K562 (cell line): ENCODE measurements at regions not wholly inside any gene's neighbourhood (a gene's known extent, or its start where the extent isn't known, plus 50 kb on each side); places are given as distances from the start of the nearest gene placed in this dataset.
A peak's percentile ranks its signal among the peaks of the same experiment; 100 is the strongest.

Experiments
- ATAC-seq: fragments of 200-7000 bp; cut with Tn5 transposase; 3 replicates; pipeline ENCODE4 v1.9.1; 2020; ENCODE audit warnings: moderate library complexity
- BruUV-seq: library from RNA; stranded (reverse); fragments of 400-500 nt; replicated peaks from 2 replicates; lab custom pipeline; 2021; lab: Mats Ljungman, UMichigan
- CTCF ChIA-PET: fragments of 300-600 bp; formaldehyde crosslinking; extraction: SDS; loops from one replicate; lab custom pipeline; 2021; ENCODE audit warnings: low intra/inter-chr PET ratio; lab: Yijun Ruan, JAX
- POLR2A ChIA-PET: fragments of 300-600, 350-650 bp; sonication (Branson Sonifier 250); formaldehyde crosslinking; extraction: SDS; loops from one replicate; lab custom pipeline; 2021; ENCODE audit warnings: antibody characterized with exemption, inconsistent platforms; lab: Yijun Ruan, JAX
- DNase-seq, 4 experiments: peaks; one replicate each; pipeline versions ENCODE4 v3.0.0 to v3.0.0-alpha.2; 2011 to 2018; ENCODE audit warnings: low spot score in 3 of 4, mixed read lengths in 3 of 4; ENCODE audit errors: extremely low read depth in 1 of 4
- FAIRE-seq: peaks from 2 replicates; lab custom pipeline; 2011; peaks lifted over from hg19 to GRCh38; lab: Jason Lieb, UNC
- H2AFZ ChIP-seq: 2 replicates; pipeline ENCODE4 v1.6.0; 2011; ENCODE audit warnings: low read depth, low read length, control low read depth, inconsistent platforms
- H3K27ac ChIP-seq: fragments of 200-600 bp; 3 replicates; pipeline ENCODE4 v1.8.0; 2011; ENCODE audit warnings: low read depth, mild to moderate bottlenecking, control low read depth, inconsistent platforms, low read length, moderate library complexity, mixed read lengths; ENCODE audit errors: extremely low read depth
- H3K27me3 ChIP-seq, 2 experiments: fragments of 300-600 bp in 1 of 2; 2 replicates in 1 of 2; 3 replicates in 1 of 2; pipeline versions ENCODE4 v1.6.0 to v1.8.0; 2011; ENCODE audit warnings: inconsistent platforms in 2 of 2, low read length in 2 of 2, mild to moderate bottlenecking in 1 of 2, mixed read lengths in 1 of 2, moderate library complexity in 1 of 2; ENCODE audit not compliant: control insufficient read depth in 2 of 2, insufficient read depth in 2 of 2
- H3K36me3 ChIP-seq: fragments of 300-600 bp; 3 replicates; pipeline ENCODE4 v1.8.0; 2011; ENCODE audit warnings: mild to moderate bottlenecking, low read length, inconsistent platforms; ENCODE audit not compliant: control insufficient read depth, insufficient read depth
- H3K4me1 ChIP-seq, 2 experiments: fragments of 200-600 bp in 1 of 2; replicated peaks in 1 of 2; 2 replicates in 1 of 2; 3 replicates in 1 of 2; pipeline versions ENCODE4 v1.5.1 to v1.8.0; 2011; ENCODE audit warnings: inconsistent platforms in 2 of 2, low read length in 2 of 2, mild to moderate bottlenecking in 1 of 2, mixed read lengths in 1 of 2, moderate library complexity in 1 of 2; ENCODE audit not compliant: control insufficient read depth in 2 of 2, insufficient read depth in 2 of 2
- H3K4me2 ChIP-seq: 2 replicates; pipeline ENCODE4 v1.6.1; 2011; ENCODE audit warnings: low read length, control low read depth, inconsistent platforms, mixed read lengths; ENCODE audit not compliant: insufficient read depth
- H3K4me3 ChIP-seq: fragments of 200-600 bp; sonication (generic), shearing (Covaris generic); 2 replicates; pipeline ENCODE4 v1.5.1; 2016; ENCODE audit warnings: control low read depth, inconsistent platforms
- H3K79me2 ChIP-seq: fragments of 200-600 bp; 3 replicates; pipeline ENCODE4 v1.8.0; 2011; ENCODE audit warnings: low read length, inconsistent platforms; ENCODE audit not compliant: control insufficient read depth, insufficient read depth
- H3K9ac ChIP-seq, 2 experiments: 2 replicates each; pipeline versions ENCODE4 v1.6.0 to v1.6.1; 2011; ENCODE audit warnings: low read depth in 2 of 2, low read length in 2 of 2, control low read depth in 1 of 2, inconsistent platforms in 1 of 2, mild to moderate bottlenecking in 1 of 2, mixed read lengths in 1 of 2; ENCODE audit not compliant: insufficient read depth in 1 of 2
- H3K9me1 ChIP-seq: one replicate; pipeline ENCODE4 v1.6.0; 2011; ENCODE audit warnings: inconsistent platforms, mild to moderate bottlenecking, low read length, moderate library complexity; ENCODE audit not compliant: control insufficient read depth, insufficient read depth
- H3K9me3 ChIP-seq: replicated peaks from 2 replicates; pipeline ENCODE4 v1.5.1; 2011; ENCODE audit warnings: low read depth, low read length, inconsistent platforms; ENCODE audit not compliant: control insufficient read depth, insufficient read depth
- H4K20me1 ChIP-seq: replicated peaks from 2 replicates; pipeline ENCODE4 v1.6.1; 2011; ENCODE audit warnings: low read length, inconsistent platforms, mixed read lengths; ENCODE audit not compliant: control insufficient read depth, insufficient read depth
- FOXP1 ChIP-seq: sonication (generic); formaldehyde crosslinking; IDR thresholded peaks from 2 replicates; pipeline ENCODE4 v1.8.0; 2022; ENCODE audit warnings: mild to moderate bottlenecking, missing genetic modification reagents
- LARP7 ChIP-seq: fragments of 450-650 bp; IDR thresholded peaks from 2 replicates; pipeline ENCODE4 v1.6.1; 2016
- NR1H2 ChIP-seq: sonication (generic); formaldehyde crosslinking; IDR thresholded peaks from 2 replicates; pipeline ENCODE4 v1.4.0; 2020; ENCODE audit warnings: mild to moderate bottlenecking, missing genetic modification reagents
- PHF8 ChIP-seq: fragments of 200-600 bp; sonication (generic); IDR thresholded peaks from 2 replicates; pipeline ENCODE4 v1.6.1; 2012; ENCODE audit warnings: mixed run types, mild to moderate bottlenecking, inconsistent platforms, low read length, moderate library complexity, borderline replicate concordance
- RAD21 ChIP-seq, 2 experiments: fragments of 250-450 bp in 1 of 2; fragments of 450-650 bp in 1 of 2; sonication (Bioruptor Pico) in 1 of 2; formaldehyde crosslinking in 1 of 2; IDR thresholded peaks in 1 of 2; conservative IDR thresholded peaks in 1 of 2; 2 replicates each; pipeline versions ENCODE4 v1.4.0 to v1.8.0; 2020 to 2022; ENCODE audit warnings: mild to moderate bottlenecking in 2 of 2, moderate library complexity in 1 of 2
- RBM22 ChIP-seq: fragments of 200-400 bp; formaldehyde crosslinking; IDR thresholded peaks from 2 replicates; pipeline ENCODE4 v1.6.1; 2018; ENCODE audit warnings: low read length, low read depth; ENCODE audit not compliant: poor library complexity, severe bottlenecking
- SOX6 ChIP-seq: fragments of 450-650 bp; IDR thresholded peaks from 2 replicates; pipeline ENCODE4 v1.6.1; 2014; ENCODE audit warnings: mild to moderate bottlenecking
- ZNF197 ChIP-seq: fragments of 200-800 bp; sonication (Bioruptor generic); IDR thresholded peaks from 2 replicates; pipeline ENCODE4 v1.6.1; 2016; ENCODE audit warnings: low read depth, missing genetic modification characterization, missing compliant biosample characterization
- ZNF696 ChIP-seq: fragments of 250-450 bp; sonication (Bioruptor Pico); conservative IDR thresholded peaks from 2 replicates; pipeline ENCODE4 v1.4.0; 2020; ENCODE audit warnings: mild to moderate bottlenecking, moderate library complexity
- WGBS: fragments of 100-300 bp; shearing (Covaris generic); methylation state at CpG from one replicate; pipeline ENCODE4 v1.1.6; 2016; ENCODE audit warnings: low coverage, mixed read lengths; ENCODE audit not compliant: insufficient coverage; ENCODE audit errors: missing lambda C conversion rate; 5-methylcytosine and 5-hydroxymethylcytosine counted together
- in situ Hi-C: fragments of 300-500 bp; cut with MboI; formaldehyde crosslinking; loops from 4 replicates; pipeline ENCODE4 v1.15.0; 2018; ENCODE audit warnings: inconsistent platforms, mixed read lengths
- intact Hi-C: fragments of 100-400 bp; cut with micrococcal nuclease; formaldehyde crosslinking; loops from 2 replicates; pipeline ENCODE4 v1.14.2; 2022
- TF ChIP-seq, protein P1 (sequence below), 2 experiments: fragments of 450-650 bp in 1 of 2; sonication (generic) in 1 of 2; formaldehyde crosslinking in 1 of 2; IDR thresholded peaks; 2 replicates each; pipeline versions ENCODE4 v1.7.1 to v1.9.0; 2016 to 2022; ENCODE audit warnings: inconsistent platforms in 1 of 2, mild to moderate bottlenecking in 1 of 2, missing genetic modification reagents in 1 of 2

GRCh38 chr5:135163391-135163790 is 129.4 kb upstream of the PITX1 start (continued):
- TF ChIP-seq LARP7 (no peak), ZNF197 (CRISPR knock-in tag) (no peak), FOXP1 (no peak), ZNF696 (CRISPR knock-in tag) (no peak), NR1H2 (CRISPR knock-in tag) (no peak)

- no peaks in the 10 kb centered on the region for H3K27me3 ChIP-seq
- POLR2A ChIA-PET: no interaction called here
- TF ChIP-seq PHF8 (no peak), RBM22 (no peak), SOX6 (no peak), RAD21 (CRISPR knock-in tag; conservative IDR thresholded peaks at IDR 0.05 in 1 of 2, IDR thresholded peaks at IDR 0.05 in 1 of 2) (peak; percentile 10 to 60; a peak in 2 of 4 replicates)
- TF ChIP-seq, protein P1, sequence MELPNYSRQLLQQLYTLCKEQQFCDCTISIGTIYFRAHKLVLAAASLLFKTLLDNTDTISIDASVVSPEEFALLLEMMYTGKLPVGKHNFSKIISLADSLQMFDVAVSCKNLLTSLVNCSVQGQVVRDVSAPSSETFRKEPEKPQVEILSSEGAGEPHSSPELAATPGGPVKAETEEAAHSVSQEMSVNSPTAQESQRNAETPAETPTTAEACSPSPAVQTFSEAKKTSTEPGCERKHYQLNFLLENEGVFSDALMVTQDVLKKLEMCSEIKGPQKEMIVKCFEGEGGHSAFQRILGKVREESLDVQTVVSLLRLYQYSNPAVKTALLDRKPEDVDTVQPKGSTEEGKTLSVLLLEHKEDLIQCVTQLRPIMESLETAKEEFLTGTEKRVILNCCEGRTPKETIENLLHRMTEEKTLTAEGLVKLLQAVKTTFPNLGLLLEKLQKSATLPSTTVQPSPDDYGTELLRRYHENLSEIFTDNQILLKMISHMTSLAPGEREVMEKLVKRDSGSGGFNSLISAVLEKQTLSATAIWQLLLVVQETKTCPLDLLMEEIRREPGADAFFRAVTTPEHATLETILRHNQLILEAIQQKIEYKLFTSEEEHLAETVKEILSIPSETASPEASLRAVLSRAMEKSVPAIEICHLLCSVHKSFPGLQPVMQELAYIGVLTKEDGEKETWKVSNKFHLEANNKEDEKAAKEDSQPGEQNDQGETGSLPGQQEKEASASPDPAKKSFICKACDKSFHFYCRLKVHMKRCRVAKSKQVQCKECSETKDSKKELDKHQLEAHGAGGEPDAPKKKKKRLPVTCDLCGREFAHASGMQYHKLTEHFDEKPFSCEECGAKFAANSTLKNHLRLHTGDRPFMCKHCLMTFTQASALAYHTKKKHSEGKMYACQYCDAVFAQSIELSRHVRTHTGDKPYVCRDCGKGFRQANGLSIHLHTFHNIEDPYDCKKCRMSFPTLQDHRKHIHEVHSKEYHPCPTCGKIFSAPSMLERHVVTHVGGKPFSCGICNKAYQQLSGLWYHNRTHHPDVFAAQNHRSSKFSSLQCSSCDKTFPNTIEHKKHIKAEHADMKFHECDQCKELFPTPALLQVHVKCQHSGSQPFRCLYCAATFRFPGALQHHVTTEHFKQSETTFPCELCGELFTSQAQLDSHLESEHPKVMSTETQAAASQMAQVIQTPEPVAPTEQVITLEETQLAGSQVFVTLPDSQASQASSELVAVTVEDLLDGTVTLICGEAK (IDR thresholded peaks at IDR 0.05): no peak
- TF ChIP-seq, protein P1 (CRISPR knock-in tag; IDR thresholded peaks at IDR 0.05): no peak
Measured at GRCh38 chr5:135162661-135163265, 128.7 kb upstream of the PITX1 start.

More at GRCh38 chr5:135162661-135163265, 128.7 kb upstream of the PITX1 start:
- in situ Hi-C loops: no loop called here
- peak in 3 of 4 experiments; percentile 27 to 58 (median 34) for DNase-seq
- Histone ChIP-seq H3K36me3 (no peaks in the 10 kb centered on the region), H3K9ac (peak overlapping the region in 1 of 2 experiments; percentile 30; a peak in 1 of 4 replicates), H2AFZ (peak overlapping the region; percentile 73), H4K20me1 (no peaks in the 10 kb centered on the region), H3K9me3 (peaks cover 7% of the 10 kb centered on the region), H3K9me1 (no peaks in the 10 kb centered on the region), H3K4me3 (no peak overlapping the region), H3K4me1 (peaks cover 6 to 15% of the 10 kb centered on the region in 2 experiments; a peak in 3 of 5 replicates), H3K27ac (no peak overlapping the region; the same call in 2 of the 3 replicates), H3K79me2 (no peaks in the 10 kb centered on the region), H3K4me2 (no peak overlapping the region)
- intact Hi-C loops: no loop called here
- peak; percentile 87 for ATAC-seq
- no TSS peak for BruUV-seq
- CTCF ChIA-PET: no interaction called here
- peak; percentile 72 for FAIRE-seq
- WGBS: 50% methylated on average over 6 of the region's 9 CpGs
